ENCODE measurements at regions not wholly inside any gene's neighbourhood (a gene's known extent, or its start where the extent isn't known, plus 50 kb on each side); places are given as distances from the start of the nearest gene placed in this dataset.

DNA sequence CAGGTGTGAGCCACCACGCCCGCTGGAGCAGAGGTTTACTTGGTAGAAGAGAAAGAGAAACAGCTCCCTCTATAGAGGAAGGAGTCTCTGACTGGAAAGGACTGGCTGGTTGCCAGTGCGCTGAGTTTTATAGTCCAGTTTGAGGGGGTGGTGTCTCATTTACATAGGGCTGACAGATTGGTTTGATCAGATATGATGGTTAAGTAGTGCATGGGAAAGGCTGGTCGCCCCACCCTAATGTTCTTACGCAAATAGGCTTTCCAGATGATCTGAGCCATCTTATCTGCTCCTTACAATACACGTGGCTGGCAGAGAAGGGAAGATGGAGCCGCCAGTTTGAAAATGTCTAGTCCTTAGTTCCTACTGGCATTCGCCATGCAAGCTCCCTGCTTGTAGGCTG, 439.5 kb downstream of the NAF1 start:
- DNase-seq: no peak

DNA sequence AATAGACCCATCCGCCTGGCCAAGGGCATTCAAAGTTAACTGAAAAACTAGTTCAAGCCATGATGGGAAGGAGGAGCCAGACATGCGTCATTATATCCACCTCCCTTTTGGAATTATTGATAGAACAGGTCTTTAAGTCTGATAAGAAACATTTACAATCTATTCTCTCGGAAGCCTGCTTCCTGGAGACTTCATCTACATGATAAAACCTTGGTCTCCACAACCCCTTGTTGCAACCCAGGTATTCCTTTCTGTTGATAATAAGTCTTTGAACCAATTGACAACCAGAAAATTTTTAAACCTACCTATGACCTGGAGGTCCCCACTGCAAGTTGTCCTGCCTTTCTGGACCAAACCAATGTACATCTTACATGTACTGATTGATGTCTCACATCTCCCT, 451.3 kb downstream of the NAF1 start:
- no peak for DNase-seq

GRCh38 chr4:162707962-162708361, 458.7 kb downstream of the NAF1 start:
- no peak for DNase-seq

GRCh38 chr4:162706632-162707031, 460.1 kb downstream of the NAF1 start:
- no peak for DNase-seq

DNA sequence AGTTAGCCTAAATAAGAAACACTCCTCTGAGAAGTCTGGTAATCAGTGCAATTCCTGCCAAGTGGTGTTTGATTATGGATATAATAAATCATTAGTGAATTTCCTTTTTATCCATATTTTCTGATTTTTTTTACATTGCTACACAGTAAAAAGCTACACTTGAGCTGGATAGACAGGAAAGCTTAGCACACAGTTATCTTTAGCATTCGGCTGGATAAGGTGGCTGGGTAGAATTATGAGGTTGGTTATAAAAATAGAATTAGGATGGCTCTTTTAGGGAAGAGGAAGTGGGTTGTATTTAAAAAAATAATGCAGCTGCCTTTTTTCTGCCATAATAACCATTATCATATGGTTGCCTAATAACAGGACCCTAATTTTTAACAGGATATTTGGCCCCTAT, 460.6 kb downstream of the NAF1 start:
- no peak for DNase-seq

- no peak for DNase-seq
Observed at GRCh38 chr4:162705130-162705803, 461.4 kb downstream of the NAF1 start.

GRCh38 chr4:162700815-162701361, 465.8 kb downstream of the NAF1 start:
- DNase-seq: no peak

- DNase-seq: no peak
Observed at GRCh38 chr4:162700358-162700757, 466.3 kb downstream of the NAF1 start.

DNA sequence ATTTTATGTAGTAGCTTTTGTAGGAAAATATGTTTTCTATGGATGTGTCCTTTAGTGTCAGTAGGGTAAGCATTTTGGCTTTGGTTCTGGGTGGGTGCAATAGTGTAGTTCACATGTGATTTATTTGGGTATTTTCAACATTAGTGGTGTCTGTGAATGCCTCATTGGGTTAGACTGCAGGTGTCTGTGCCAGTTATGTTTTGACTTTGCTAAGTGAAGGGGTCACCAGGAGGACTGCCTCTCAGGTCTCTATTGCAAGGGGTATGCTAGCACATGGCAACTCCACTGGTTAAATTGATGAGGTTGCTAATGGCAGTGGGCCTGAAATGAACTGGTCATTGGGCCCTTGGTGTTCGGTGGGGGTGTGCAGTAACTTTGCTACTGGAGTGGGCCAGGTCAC, 467.1 kb downstream of the NAF1 start:
- DNase-seq: no peak

DNA sequence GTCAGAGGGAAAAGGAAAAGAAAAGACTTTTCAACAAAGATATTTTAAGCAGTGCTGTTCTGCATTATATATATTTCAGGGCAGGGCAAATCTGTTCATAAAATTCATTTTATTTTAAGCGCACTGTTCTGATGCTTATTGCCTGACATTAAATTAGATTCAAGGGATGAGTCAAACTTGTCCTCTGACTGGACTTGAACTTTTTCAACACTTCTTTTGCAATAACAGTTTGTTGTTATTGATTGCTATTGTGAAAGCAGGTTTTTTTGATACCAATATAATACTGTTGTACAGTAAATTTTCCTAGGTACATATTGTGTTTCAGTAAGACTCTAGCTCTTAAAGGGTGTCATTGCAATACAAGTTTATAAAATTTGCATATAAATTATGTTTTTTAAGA, 481.3 kb downstream of the NAF1 start:
- no peak for DNase-seq

GRCh38 chr4:162684998-162685397, 481.7 kb downstream of the NAF1 start:
- DNase-seq: no peak

DNA sequence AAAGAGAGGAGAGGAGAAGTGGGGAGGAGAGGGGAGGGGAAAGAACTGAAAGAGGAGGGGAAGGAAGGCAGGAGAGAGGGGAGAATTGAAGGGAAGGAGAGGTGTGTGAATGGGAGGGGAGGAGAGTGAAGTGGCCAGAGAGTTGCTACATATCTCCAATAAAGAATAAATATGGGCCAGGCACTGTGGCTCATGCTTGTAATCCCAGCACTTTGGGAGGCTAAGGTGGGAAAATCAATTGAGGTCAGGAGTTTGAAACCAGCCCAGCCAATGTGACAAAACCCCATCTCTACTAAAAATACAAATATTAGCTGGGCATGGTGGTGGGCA, 482.4 kb downstream of the NAF1 start:
- DNase-seq: no peak

DNA sequence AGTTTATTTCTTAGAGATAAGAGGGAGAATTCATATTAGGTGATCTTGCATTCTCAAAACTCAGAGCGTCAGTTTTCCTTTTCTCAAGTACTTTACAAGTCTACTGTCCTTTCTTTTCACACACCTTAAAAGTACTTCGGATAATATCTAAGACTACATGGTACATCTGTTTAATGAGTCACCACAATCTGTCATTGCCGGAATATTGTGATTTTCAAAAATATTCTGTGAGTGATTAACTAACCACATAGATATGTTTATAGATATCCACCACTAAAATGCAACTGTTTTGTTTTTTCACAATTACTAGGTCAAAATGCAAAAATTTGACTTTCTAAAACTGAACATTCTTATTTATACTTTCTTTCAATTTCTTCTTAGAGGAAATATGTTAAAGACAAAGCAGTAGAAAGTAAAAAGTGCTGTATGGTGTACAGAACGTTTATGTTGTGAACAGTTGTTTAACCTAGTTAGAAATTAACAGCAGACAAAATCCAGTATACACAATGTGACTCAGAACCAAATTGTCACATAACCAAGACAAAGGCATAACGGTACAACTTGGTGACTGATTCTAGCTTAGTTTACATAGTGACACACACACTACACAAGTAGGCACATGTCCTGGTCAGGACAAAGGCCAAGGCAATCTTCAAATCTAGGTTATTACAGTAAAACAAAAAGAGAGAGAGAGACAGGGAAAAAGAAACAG, 482.9 kb downstream of the NAF1 start:
- DNase-seq: no peak

GRCh38 chr4:162682651-162683050, 484.0 kb downstream of the NAF1 start:
- DNase-seq: no peak

DNA sequence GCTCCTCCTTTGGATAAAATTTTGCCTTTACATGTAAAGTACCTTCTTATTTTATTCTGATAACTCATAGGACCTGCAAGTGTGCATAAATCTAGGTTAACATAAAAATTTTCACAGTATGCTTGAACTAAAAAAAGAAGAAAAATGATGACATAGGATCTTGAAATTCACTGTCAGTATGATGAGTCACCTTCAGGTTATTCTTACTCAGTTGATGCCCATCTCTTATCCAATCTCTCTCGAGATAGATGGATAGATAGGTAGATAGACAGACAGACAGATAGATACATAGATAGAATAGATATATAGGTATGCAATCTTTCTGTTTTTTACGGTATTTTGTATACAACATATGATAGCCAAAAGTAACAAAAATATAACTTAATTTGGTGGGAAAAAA, 485.5 kb downstream of the NAF1 start:
- no peak for DNase-seq

DNA sequence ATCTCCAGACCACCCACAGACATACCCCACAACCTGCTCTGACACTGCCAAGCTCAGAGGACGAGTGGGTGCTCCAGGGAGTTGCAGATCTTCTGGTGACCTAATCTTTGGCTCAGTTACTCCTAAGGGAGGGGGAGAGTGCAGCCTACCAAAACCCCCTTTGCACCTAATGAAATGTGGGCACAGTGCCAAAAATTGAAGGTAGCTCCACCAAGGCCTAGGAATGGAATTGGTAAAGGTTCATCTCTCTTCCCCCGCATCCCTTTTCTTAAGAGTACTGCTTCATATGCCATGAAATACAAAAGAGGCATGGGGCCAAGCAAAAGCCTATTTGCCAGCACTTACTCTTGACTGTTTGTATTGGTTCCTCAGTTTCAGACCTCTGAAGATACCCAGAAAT, 491.0 kb downstream of the NAF1 start:
- DNase-seq: no peak

- no peak for DNase-seq
Observed at GRCh38 chr4:162661913-162662312, 498.1 kb upstream of the FSTL5 start.

DNA sequence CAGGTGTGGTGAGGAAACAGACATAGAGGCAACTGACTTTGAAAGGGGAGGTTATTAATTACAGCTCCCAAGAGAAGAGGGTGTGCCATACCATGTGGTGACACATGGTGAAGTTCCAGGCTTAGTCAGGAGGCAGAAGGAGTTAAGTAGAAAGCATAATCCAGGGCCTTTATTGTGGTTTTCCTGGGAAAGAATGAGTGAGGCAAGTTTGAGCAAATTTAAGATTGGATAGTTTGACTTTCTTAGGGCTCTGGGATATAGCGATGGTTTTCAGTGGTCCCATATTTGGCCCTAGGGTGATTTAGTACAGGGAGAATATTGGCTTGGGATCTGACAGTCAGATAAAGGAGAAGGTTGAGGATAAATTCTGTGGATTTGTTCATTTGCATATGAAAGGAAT, 495.9 kb upstream of the FSTL5 start:
- no peak for DNase-seq

DNA sequence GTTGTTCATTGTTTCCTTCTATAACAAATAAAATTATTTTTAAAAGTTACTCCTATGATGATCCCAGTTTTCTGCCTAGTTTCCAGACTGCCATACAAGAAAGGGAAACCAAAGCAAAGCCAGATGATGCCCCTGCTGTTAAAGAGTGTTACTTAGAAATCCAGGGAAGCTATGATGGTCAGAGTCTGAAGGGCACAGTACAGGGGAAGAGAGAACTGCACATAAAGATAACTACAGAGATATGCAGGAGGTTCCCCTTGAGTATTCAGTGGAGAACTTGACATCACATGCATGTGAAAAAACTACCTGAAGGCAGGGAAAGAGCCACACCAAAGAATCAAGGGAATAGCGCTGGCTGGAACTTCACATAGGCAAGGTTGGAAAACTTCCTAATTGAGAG, 494.2 kb upstream of the FSTL5 start:
- DNase-seq: no peak

GRCh38 chr4:162650166-162650565, 486.4 kb upstream of the FSTL5 start:
- DNase-seq: no peak

DNA sequence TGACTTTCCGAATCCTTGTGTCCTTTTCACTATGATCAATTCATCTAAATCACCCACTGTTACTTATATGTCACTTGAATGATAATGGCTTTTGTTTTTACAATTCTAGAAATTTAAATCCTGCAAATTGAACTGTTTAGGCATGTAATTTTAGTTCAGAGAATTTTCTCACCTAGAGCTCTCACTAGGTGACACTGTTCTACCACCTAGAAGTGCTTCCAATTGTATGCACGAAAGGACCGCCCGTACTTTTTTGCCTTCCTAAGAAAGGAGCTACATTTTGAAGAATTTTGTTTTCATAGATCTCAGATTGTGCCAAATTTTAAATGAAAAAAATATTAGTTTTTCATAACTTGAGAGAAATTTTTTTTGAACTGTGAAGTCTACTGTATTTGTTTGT, 481.6 kb upstream of the FSTL5 start:
- no peak for DNase-seq

GRCh38 chr4:162644346-162644745, 480.5 kb upstream of the FSTL5 start:
- DNase-seq: no peak

- DNase-seq: no peak
Observed at GRCh38 chr4:162640152-162640551, 476.4 kb upstream of the FSTL5 start.

DNA sequence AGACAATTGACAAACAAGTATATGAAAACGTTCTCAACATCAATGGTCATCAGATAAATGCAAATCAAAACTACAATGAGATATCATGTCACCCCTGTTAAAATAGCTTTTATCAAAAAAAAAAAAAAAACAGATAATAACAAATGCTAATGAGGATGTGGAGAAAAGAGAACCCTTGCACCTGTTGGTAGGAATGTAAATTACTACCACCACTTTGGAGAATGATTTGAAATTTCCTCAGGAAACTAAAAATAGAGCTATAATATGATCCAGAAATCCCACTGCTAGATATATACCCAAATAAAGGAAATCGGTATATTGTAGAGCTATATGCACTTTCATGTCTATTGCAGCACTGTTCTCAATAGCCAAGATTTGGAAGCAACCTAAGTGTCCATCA, 470.6 kb upstream of the FSTL5 start:
- no peak for DNase-seq

GRCh38 chr4:162622664-162623063, 458.9 kb upstream of the FSTL5 start:
- no peak for DNase-seq
